Kidney epithelial cell (primary cell): ENCODE measurements at regions not wholly inside any gene's neighbourhood (a gene's known extent, or its start where the extent isn't known, plus 50 kb on each side); places are given as distances from the start of the nearest gene placed in this dataset.

Source experiments
- DNase-seq: peaks from one replicate; pipeline ENCODE4 v3.0.0-alpha.2; 2010; ENCODE audit warnings: low read depth
- H3K27me3 ChIP-seq: 2 replicates; pipeline ENCODE4 v1.6.0; 2011; ENCODE audit warnings: low read length; ENCODE audit not compliant: control insufficient read depth, insufficient read depth
- H3K36me3 ChIP-seq: 2 replicates; pipeline ENCODE4 v1.5.1; 2011; ENCODE audit warnings: low read length; ENCODE audit not compliant: control insufficient read depth, insufficient read depth
- H3K4me3 ChIP-seq: 2 replicates; pipeline ENCODE4 v1.5.1; 2011; ENCODE audit warnings: low read depth, mild to moderate bottlenecking, control low read depth, low read length
- TF ChIP-seq, protein P1 (sequence below): IDR thresholded peaks from 2 replicates; pipeline ENCODE4 v1.5.1; 2011; ENCODE audit warnings: mild to moderate bottlenecking, moderate library complexity, low read length, control low read depth, inconsistent platforms; ENCODE audit not compliant: insufficient read depth, poor library complexity, severe bottlenecking

DNA sequence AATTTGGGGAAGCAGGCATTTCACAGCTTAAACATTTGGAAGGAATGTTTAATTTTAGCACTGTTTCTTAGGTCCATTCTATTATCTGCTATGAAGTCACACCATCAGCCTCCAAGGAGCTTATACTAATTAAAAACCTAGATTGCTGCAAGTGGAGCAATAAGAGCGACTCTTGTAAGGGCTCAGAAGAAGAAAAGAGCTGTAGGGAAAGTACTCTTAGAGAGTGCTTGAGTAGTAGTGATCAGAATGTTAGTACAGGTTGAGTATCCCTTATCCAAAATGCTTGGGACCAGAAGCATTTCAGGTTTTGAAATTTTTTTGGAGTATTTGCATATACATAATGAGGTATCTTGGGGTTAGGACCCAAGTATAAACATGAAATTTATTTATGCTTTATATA is 285.3 kb downstream of the UBE3D start:
- TF ChIP-seq, protein P1, sequence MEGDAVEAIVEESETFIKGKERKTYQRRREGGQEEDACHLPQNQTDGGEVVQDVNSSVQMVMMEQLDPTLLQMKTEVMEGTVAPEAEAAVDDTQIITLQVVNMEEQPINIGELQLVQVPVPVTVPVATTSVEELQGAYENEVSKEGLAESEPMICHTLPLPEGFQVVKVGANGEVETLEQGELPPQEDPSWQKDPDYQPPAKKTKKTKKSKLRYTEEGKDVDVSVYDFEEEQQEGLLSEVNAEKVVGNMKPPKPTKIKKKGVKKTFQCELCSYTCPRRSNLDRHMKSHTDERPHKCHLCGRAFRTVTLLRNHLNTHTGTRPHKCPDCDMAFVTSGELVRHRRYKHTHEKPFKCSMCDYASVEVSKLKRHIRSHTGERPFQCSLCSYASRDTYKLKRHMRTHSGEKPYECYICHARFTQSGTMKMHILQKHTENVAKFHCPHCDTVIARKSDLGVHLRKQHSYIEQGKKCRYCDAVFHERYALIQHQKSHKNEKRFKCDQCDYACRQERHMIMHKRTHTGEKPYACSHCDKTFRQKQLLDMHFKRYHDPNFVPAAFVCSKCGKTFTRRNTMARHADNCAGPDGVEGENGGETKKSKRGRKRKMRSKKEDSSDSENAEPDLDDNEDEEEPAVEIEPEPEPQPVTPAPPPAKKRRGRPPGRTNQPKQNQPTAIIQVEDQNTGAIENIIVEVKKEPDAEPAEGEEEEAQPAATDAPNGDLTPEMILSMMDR = no peak
- Histone ChIP-seq H3K36me3 (no peaks in the 10 kb centered on the region), H3K27me3 (no peaks in the 10 kb centered on the region), H3K4me3 (no peak overlapping the region)
- no peak for DNase-seq

DNA sequence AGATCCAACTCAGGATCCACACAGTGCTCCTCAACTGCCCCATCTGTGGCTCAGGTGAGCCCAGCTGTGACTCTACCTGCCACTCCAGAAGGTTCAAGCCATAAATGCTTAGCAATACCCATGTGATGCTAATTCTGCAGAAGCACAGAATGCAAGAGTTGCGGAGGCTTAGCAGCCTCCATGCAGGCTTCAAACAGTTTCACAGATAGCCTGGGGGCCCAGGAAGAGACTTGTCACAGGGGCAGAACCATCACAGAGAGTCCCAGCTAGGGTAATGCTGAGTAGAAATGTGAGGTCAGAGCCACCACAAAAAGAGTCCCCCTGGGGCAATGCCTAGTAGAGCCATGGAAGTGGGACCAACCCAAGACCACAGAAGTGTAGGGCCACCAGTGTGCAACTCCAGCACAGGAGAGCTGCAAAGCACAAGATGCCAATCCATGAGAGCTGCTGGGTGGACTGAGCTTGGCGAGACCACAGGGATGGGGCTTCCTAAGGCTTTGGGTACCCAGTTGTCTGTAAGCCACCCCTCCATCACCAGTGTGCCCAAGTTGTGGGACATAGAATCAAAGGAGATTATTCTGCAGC is 283.9 kb downstream of the UBE3D start:
- no peak for DNase-seq
- Histone ChIP-seq H3K36me3 (no peaks in the 10 kb centered on the region), H3K27me3 (no peaks in the 10 kb centered on the region), H3K4me3 (no peak overlapping the region)
- TF ChIP-seq, protein P1 = no peak

DNA sequence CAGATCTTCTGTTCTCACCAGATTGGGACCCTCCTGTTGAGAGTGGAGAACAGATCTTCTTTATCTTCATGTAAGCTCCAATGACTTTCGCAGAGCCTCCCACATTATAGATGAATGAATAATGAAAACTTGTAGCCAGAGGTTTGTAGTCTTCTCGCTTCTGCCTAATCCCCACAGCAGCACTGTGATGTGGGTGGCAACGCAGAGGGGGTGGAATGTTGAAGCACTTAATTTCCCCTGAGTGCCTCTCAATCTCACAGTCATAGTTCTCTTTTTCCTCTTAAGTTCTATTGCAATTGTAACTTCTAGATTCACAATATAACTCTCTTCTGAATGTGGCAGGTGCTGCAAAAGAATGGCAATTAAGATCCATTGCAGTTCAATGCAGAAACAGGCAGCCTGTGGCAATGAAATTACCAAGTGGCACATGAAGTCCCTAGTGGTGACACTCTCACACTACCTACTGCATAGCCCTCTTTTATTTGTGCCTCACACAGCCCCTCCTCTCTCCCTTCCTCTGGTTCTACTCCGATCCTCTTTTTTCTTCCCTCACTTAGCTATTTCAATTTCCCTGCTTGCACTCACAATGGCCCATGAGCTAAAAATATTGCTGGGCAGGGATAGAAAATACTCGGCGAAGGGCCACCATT is 281.9 kb downstream of the UBE3D start:
- TF ChIP-seq, protein P1 = peak; percentile 26
- no peak overlapping the region for H3K4me3 ChIP-seq
- no peaks in the 10 kb centered on the region for H3K27me3 ChIP-seq
- no peaks in the 10 kb centered on the region for H3K36me3 ChIP-seq
- DNase-seq = no peak

DNA sequence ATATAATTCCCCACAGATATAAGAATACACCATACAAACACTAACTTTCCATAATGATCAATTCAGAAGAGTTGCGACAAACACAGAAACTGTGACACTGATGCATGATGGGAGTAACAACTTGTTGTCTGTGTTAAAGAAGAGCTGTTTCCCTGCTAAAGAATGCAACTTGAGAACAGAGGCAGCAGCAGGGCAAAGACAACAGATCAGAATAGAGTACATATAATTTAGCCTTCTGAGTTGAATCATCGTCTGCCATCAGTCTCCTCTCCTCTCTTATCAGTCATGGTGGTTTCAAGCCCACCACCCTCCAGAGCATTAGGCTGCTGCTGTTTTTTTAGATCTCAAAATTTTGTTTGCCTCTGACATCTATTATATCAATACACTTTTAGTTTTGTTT is 280.4 kb downstream of the UBE3D start:
- DNase-seq = no peak
- no peaks in the 10 kb centered on the region for H3K27me3 ChIP-seq

DNA sequence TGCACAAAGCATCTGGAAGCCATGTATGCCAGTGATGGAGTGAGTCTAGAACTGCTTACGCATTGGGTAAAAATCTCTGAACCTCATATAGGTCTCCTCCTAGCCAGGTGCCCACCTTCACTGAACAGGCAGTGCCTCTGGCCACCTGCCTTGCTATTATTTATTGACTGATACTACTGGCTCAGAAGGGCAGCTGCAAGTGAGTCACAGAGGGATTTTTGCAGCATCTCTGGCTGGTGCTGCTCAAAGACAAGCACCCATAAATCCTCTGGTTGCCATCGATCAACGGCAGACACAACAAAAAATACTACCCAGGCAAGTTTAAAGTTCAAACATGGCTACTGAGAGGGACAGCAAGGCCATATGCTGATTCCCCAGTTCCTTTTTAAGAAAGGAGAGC is 279.4 kb downstream of the UBE3D start:
- no peaks in the 10 kb centered on the region for H3K27me3 ChIP-seq
- DNase-seq = peak; percentile 2
- H3K36me3 ChIP-seq = no peaks in the 10 kb centered on the region
- TF ChIP-seq, protein P1 = no peak
- H3K4me3 ChIP-seq = no peak overlapping the region

More for the DNA sequence above, 280.4 kb downstream of the UBE3D start:
- TF ChIP-seq, protein P1 = no peak
- Histone ChIP-seq H3K4me3 (no peak overlapping the region), H3K36me3 (no peaks in the 10 kb centered on the region)

DNA sequence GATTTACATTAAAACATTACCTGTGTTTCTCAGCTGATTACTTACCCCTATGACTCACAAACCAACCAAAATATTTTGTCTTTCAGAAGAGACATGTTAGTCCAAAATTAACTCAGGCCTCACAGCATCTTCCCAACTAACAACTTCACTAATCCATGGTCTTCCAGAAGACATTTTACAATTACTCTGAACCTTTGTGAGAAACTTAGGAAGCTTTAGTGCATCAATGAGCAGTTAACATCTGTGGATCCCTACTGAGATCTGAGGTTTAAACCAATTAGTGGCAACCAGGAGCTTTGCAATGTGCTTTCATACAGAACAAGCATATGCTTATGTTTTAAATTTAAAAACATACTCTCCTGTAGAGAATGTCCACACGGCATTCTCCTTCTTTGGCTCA is 269.7 kb downstream of the UBE3D start:
- Histone ChIP-seq H3K27me3 (no peaks in the 10 kb centered on the region), H3K36me3 (no peaks in the 10 kb centered on the region), H3K4me3 (no peak overlapping the region)
- no peak for DNase-seq
- TF ChIP-seq, protein P1 = no peak
